ENCODE measurements at regions not wholly inside any gene's neighbourhood (a gene's known extent, or its start where the extent isn't known, plus 50 kb on each side); places are given as distances from the start of the nearest gene placed in this dataset.
"Not testable (repeated sequence)": the region's sequence is repeated elsewhere in the genome, so short reads cannot be mapped to it uniquely, and the experiment has no call there.

GRCh38 chr6:113220832-113221231 lies 636.3 kb upstream of the MARCKS start:
- no peak for DNase-seq (ENCODE audit: low spot score)

DNA sequence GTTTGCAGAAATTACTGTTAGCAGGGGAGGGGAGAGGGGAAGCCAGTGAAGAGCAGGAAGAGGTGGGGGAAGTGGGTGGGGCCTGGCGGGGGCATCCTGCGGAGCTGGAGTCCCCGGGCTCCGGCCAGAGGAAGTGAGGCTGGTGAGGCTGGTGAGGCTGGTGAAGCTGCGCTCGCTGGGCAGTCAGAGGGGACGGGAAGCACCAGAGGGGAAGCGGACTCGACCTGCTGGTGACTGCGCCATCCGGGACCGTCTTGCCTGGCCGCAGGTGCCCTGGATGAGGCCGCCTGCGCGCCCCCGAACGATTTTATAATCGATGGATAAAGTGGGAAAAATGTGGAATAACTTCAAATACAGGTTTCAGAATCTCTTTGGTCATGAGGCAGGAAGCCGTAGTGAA lies 635.3 kb upstream of the MARCKS start:
- DNase-seq (ENCODE audit: low spot score): no peak
- TF ChIP-seq CTCF (IDR thresholded peaks at IDR 0.05; ENCODE audit: extremely low read depth, missing control alignments): no peak

More at GRCh38 chr6:113220832-113221231, 636.3 kb upstream of the MARCKS start:
- no peak for TF ChIP-seq CTCF (IDR thresholded peaks at IDR 0.05; ENCODE audit: extremely low read depth, missing control alignments)

DNA sequence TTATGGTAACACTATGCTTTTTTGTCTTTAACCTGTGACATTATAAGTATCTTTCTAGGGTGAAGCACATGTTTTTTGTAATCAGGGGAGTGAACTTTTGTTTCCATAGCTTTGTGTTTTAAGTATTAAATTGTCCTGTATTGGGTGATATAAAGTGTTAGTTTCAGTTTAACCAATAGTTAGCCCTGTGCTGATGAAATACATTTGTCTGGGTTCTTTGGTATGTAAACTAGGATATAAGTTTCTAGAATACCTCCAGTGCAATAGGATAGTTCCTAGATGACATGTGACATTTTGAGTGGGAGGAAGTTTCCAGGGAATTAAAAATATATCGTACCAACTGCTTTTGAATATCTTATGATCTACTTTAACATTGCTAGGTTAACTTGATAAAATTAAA lies 611.0 kb upstream of the MARCKS start:
- no peak for TF ChIP-seq CTCF (IDR thresholded peaks at IDR 0.05; ENCODE audit: extremely low read depth, missing control alignments)
- no peak for DNase-seq (ENCODE audit: low spot score)

DNA sequence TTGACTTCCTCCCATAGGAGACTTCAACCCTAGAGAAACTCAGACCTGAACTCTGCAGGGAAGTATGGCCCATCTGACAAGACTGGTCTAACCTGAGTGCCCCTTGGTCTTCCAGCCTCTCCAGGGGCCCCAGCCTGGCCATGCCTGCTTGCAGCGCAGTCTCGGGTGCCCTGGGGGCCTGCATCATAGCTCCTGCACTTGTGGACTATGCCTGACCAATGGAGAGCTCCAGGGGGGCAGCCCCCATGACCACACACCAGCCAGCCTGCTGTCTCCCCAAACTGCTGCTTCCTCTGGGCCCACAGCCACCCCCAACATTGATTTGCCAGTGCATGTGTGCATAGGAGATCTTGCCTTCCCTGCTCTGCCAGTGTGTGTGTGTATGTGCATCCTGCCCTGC lies 608.6 kb upstream of the MARCKS start:
- TF ChIP-seq CTCF (IDR thresholded peaks at IDR 0.05; ENCODE audit: extremely low read depth, missing control alignments): no peak
- no peak for DNase-seq (ENCODE audit: low spot score)

DNA sequence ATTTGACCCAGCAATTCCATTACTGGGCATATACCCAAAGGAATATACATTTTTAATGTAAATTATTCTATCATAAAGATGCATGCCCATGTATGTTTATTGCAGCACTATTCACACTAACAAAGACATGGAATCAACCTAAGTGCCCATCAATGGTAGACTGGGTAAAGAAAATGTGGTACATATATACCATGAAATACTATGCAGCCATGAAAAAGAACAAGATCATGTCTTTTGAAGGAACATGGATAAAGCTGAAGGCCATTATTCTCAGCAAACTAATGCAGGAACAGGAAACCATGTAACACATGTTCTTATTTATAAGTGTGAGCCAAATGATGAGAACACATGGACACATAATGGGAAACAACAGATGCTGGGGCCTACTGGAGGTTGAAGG lies 603.0 kb upstream of the MARCKS start:
- DNase-seq (ENCODE audit: low spot score): not testable (repeated sequence)

- no peak for DNase-seq (ENCODE audit: low spot score)
- no peak for TF ChIP-seq CTCF (IDR thresholded peaks at IDR 0.05; ENCODE audit: extremely low read depth, missing control alignments)
Observed at GRCh38 chr6:113258771-113259170, 598.4 kb upstream of the MARCKS start.

GRCh38 chr6:113271437-113271836 lies 585.7 kb upstream of the MARCKS start:
- TF ChIP-seq CTCF (IDR thresholded peaks at IDR 0.05; ENCODE audit: extremely low read depth, missing control alignments): no peak
- DNase-seq (ENCODE audit: low spot score): no peak

DNA sequence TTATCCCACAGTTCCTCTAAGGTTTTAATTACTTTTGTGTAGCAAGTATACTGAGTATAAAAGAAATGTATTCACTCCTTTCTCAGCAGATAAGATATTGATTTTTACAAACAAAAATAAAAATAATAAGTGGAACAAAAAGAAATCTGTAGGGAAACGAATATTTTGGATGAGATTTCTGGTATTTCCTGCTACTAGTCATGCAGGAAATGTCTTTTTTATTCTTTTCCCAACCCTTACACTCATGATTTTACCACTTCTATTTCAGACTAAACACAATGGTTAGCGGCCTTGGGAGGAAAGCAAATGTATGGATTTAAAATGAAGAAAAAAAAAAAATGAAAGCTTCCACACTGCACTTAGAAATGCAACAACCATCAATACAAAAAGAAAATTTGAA lies 580.5 kb upstream of the MARCKS start:
- no peak for TF ChIP-seq CTCF (IDR thresholded peaks at IDR 0.05; ENCODE audit: extremely low read depth, missing control alignments)
- DNase-seq (ENCODE audit: low spot score): no peak

Data from GM20000 (cell line).